ENCODE measurements at regions not wholly inside any gene's neighbourhood (a gene's known extent, or its start where the extent isn't known, plus 50 kb on each side); places are given as distances from the start of the nearest gene placed in this dataset.

GRCh38 chr5:124683917-124684555 is 62.4 kb downstream of the ZNF608 start:
- DNase-seq: no peak
- H3K27me3 ChIP-seq: no peaks in the 10 kb centered on the region
- no peaks in the 10 kb centered on the region for H3K36me3 ChIP-seq
- H3K9me3 ChIP-seq: no peaks in the 10 kb centered on the region
- intact Hi-C loops (cut with DNase I): no loop called here
- H3K4me3 ChIP-seq: no peak overlapping the region
- no peak overlapping the region for H3K27ac ChIP-seq
- no peak overlapping the region for H3K9ac ChIP-seq (ENCODE audit: low read depth in 2 of 2, low read length in 2 of 2)
- H3K4me1 ChIP-seq: no peaks in the 10 kb centered on the region
- TF ChIP-seq CTCF (IDR thresholded peaks at IDR 0.05): no peak

GRCh38 chr5:124679578-124680199 is 66.8 kb downstream of the ZNF608 start:
- no peak overlapping the region for H3K27ac ChIP-seq

GRCh38 chr5:124678922-124679519 is 67.4 kb downstream of the ZNF608 start:
- intact Hi-C loops (cut with DNase I): no loop called here
- DNase-seq: no peak
- H3K27me3 ChIP-seq: no peaks in the 10 kb centered on the region
- no peaks in the 10 kb centered on the region for H3K9me3 ChIP-seq
- peaks cover 6% of the 10 kb centered on the region for H3K4me1 ChIP-seq
- TF ChIP-seq CTCF (IDR thresholded peaks at IDR 0.05): no peak
- H3K4me3 ChIP-seq: no peak overlapping the region
- no peak overlapping the region for H3K27ac ChIP-seq
- no peak overlapping the region for H3K9ac ChIP-seq (ENCODE audit: low read depth in 2 of 2, low read length in 2 of 2)
- no peaks in the 10 kb centered on the region for H3K36me3 ChIP-seq

More at GRCh38 chr5:124679578-124680199, 66.8 kb downstream of the ZNF608 start:
- no peaks in the 10 kb centered on the region for H3K36me3 ChIP-seq
- H3K27me3 ChIP-seq: no peaks in the 10 kb centered on the region
- intact Hi-C loops (cut with DNase I): no loop called here
- H3K9ac ChIP-seq (ENCODE audit: low read depth in 2 of 2, low read length in 2 of 2): no peak overlapping the region
- DNase-seq: no peak
- H3K4me1 ChIP-seq: peaks cover 6% of the 10 kb centered on the region
- no peak for TF ChIP-seq CTCF (IDR thresholded peaks at IDR 0.05)
- no peak overlapping the region for H3K4me3 ChIP-seq
- H3K9me3 ChIP-seq: no peaks in the 10 kb centered on the region

DNA sequence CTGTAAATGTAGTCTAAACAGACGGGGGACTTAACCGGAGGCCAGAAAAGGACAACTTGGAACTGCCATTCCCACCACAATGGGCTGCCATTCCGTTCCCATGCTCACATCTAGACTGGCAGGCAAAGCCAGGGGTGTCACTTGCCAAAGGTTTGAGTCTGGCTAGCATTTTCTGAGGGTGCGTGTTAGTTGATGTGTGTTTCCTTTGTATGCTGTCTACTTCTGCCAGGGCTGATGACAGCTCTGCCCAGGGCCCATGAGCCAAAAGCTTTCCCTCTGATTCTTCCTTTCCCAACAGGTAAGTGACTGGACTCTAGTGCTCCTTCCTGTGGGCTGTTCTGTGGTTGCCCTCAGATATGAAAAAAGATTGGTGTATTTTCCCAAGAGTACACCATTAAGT is 68.0 kb downstream of the ZNF608 start:
- peaks cover 6% of the 10 kb centered on the region for H3K4me1 ChIP-seq
- TF ChIP-seq CTCF (IDR thresholded peaks at IDR 0.05): no peak
- intact Hi-C loops (cut with DNase I): no loop called here

DNA sequence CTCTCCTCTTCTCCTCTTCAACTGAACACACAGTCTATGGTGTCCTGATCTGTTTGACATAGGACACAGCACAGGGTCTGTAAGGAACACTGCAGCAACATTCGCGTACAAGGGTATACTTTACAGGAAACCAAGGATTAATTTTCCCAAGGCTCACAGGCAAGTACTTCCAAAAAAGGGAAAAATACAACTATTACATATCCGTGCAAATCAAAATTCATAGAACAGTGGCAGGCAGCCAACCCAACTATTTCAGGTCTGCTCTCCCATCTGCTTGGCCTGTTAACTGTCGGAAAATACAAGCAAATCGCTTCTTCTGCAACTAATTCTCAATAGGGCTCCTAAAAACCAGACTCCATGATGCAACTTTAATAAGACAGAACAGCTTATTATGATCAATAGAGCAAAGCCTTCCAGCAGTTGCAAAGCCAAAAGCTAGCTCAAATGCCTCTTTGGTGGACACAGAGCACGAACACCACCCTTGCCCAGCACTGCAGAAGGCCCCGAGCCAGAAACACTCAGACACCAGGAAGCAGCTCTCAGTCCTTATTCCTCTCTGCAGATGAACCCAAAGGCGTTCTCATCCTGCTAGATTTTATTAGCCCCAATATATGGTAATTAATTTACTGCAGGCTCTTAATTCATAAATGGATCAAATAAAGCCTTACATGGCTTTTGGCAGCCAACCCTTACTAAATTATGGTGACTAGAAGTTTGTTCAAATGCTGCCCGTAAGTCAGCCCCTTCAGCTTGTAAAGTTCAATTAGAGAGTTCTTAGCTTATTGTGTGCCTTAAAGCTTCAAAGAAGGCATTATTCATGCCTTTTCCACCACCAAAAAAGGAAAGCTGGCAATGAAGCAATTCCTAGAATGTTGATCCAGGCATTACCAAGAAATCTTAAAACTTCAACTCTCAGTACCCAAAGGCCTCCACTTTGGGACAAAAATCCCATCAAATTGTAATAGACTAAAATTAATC is 68.8 kb downstream of the ZNF608 start:
- intact Hi-C loops (cut with DNase I): no loop called here
- no peak for DNase-seq
- no peak for TF ChIP-seq CTCF (IDR thresholded peaks at IDR 0.05)
- Histone ChIP-seq H3K4me3 (no peak overlapping the region), H3K9me3 (no peaks in the 10 kb centered on the region), H3K27me3 (no peaks in the 10 kb centered on the region), H3K9ac (ENCODE audit: low read depth in 2 of 2, low read length in 2 of 2) (peak overlapping the region in 1 of 2 donors; percentile 23), H3K36me3 (no peaks in the 10 kb centered on the region), H3K27ac (no peak overlapping the region), H3K4me1 (peaks cover 6% of the 10 kb centered on the region)

More for the DNA sequence above, 68.0 kb downstream of the ZNF608 start:
- Histone ChIP-seq H3K36me3 (no peaks in the 10 kb centered on the region), H3K27ac (no peak overlapping the region), H3K9me3 (no peaks in the 10 kb centered on the region), H3K27me3 (no peaks in the 10 kb centered on the region), H3K9ac (ENCODE audit: low read depth in 2 of 2, low read length in 2 of 2) (no peak overlapping the region), H3K4me3 (no peak overlapping the region)
- DNase-seq: no peak

Data from colonic mucosa (tissue), 4 donors.